ENCODE measurements at regions not wholly inside any gene's neighbourhood (a gene's known extent, or its start where the extent isn't known, plus 50 kb on each side); places are given as distances from the start of the nearest gene placed in this dataset.
A peak's percentile ranks its signal among the peaks of the same experiment; 100 is the strongest.

GRCh38 chr2:18503376-18504228 lies 56.9 kb downstream of the RDH14 start:
- intact Hi-C loops (cut with micrococcal nuclease): no loop called here
- no peak for DNase-seq
- ATAC-seq: no peak

DNA sequence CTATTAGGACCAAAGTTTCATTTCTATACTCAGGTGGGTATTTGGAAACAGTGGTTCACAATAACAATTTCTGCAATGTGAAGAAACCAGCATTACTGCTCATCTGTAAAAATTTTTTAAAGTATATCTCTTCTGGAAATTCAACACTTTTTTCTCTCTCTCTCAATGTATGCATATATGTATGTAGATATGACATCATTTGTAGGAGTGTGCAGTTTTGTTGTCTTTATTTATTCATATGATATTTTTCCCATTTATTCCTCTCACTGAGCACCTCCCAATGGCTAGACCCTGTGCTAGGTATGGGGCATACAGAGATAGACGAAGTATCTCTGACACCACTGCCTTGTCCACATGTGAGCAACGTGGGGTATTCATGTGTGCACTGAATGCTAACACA lies 58.3 kb downstream of the RDH14 start:
- no peak for ATAC-seq
- intact Hi-C loops (cut with micrococcal nuclease): no loop called here
- no peak for DNase-seq

- no peak for DNase-seq
- intact Hi-C loops (cut with micrococcal nuclease): no loop called here
- no peak for ATAC-seq
These were observed 58.7 kb downstream of the RDH14 start for GRCh38 chr2:18501729-18502128.

- ATAC-seq (no peak), DNase-seq (no peak)
- intact Hi-C loops (cut with micrococcal nuclease): no loop called here
These were observed 59.3 kb downstream of the RDH14 start for GRCh38 chr2:18501156-18501555.

DNA sequence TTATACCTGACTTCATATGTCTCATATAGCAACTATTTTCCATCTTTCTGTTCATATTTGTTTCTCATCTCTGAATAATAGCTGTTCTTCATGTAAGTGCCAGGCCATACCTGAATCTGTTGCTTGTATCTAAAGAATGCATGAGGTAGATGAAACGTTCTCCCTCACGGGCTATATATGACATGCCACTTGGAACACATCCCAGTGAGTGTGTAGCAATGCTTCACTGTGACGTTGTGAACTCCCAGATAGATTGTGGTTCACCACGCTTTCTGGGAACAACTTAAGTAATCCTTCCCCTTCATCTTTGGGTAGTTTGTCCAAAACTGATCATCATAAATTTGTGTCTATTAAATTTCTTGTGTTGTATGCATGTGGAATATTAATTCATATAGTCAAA lies 60.1 kb downstream of the RDH14 start:
- ATAC-seq (no peak), DNase-seq (no peak)
- intact Hi-C loops (cut with micrococcal nuclease): no loop called here

- intact Hi-C loops (cut with micrococcal nuclease): no loop called here
- DNase-seq: no peak
- no peak for ATAC-seq
These were observed 61.9 kb downstream of the RDH14 start for GRCh38 chr2:18498531-18498930.

DNA sequence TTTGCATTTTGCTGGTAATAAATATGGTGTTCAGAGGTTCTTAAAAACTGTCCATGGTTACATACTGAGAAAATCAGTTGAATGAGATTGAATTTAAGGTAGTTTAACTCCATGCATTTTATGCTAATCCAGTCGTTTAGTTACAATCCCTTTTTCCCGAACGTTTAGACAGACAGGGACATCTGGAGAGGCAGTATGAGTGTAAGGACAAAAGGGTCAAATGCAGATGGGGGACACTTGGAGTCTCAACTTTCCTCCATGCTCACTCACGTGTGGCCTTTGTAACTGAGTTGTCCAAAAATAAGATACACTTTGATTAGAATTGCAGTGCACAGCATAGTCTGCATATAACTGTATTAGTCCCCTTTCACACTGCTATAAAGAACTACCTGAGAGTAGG lies 63.9 kb downstream of the RDH14 start:
- intact Hi-C loops (cut with micrococcal nuclease): no loop called here
- no peak for DNase-seq
- ATAC-seq: no peak

DNA sequence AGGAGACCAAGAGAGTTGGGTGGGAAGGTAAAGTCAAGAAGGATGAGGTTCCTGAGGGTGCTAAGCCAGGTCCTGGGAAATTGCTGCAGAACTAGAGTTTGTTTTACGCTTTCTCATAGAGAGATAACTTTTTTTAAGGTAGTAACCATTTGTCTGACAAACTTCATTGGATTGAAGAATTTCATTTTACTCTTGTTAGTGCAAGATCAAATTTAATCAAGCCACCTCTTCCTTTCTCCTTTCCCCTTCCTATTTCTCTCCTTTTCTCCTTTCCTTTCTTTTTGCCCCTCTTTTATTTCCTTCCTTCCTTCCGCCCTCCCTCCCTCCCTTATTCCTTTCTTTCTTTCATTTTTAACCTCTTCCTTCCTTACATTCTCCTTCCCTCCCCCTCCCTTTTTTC lies 65.4 kb downstream of the RDH14 start:
- intact Hi-C loops (cut with micrococcal nuclease): no loop called here
- ATAC-seq (no peak), DNase-seq (no peak)

GRCh38 chr2:18492721-18493120 lies 67.7 kb downstream of the RDH14 start:
- ATAC-seq (no peak), DNase-seq (no peak)
- intact Hi-C loops (cut with micrococcal nuclease): no loop called here

GRCh38 chr2:18491577-18491976 lies 68.9 kb downstream of the RDH14 start:
- intact Hi-C loops (cut with micrococcal nuclease): no loop called here
- ATAC-seq (no peak), DNase-seq (no peak)

- ATAC-seq (no peak), DNase-seq (no peak)
- intact Hi-C loops (cut with micrococcal nuclease): no loop called here
These were observed 69.6 kb downstream of the RDH14 start for GRCh38 chr2:18490901-18491300.

GRCh38 chr2:18487106-18487913 lies 73.1 kb downstream of the RDH14 start:
- intact Hi-C loops (cut with micrococcal nuclease): no loop called here
- DNase-seq (no peak), ATAC-seq (no peak)

GRCh38 chr2:18484625-18485024 lies 75.8 kb downstream of the RDH14 start:
- intact Hi-C loops (cut with micrococcal nuclease): no loop called here
- no peak for ATAC-seq
- DNase-seq: no peak

- intact Hi-C loops (cut with micrococcal nuclease): no loop called here
- ATAC-seq (peak; percentile 74), DNase-seq (no peak)
These were observed 76.6 kb downstream of the RDH14 start for GRCh38 chr2:18483896-18484295.

GRCh38 chr2:18482666-18483065 lies 77.8 kb downstream of the RDH14 start:
- intact Hi-C loops (cut with micrococcal nuclease): no loop called here
- DNase-seq (no peak), ATAC-seq (no peak)

DNA sequence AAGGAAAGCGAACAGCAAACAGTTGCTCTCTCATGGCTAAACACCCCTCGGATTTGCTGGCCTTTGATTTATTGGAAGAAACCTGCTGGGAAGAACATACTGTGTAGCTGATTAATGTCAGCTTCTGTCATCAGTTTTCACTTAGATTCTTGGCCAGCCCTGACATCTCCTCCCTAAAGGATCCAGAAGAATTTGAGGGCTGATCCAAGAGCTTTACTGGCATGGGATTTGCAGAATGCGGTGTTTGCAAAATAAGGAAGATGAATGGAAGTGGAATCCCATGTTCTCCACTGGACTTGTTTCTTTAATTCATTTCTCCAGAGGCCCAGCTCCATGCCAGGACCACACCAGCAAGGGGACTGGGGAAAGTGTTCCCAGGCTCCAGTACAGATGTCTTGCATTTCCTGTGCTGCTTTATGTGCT lies 80.5 kb downstream of the RDH14 start:
- peak; percentile 88 for ATAC-seq
- DNase-seq: peak; percentile 51
- intact Hi-C loops (cut with micrococcal nuclease): no loop called here

DNA sequence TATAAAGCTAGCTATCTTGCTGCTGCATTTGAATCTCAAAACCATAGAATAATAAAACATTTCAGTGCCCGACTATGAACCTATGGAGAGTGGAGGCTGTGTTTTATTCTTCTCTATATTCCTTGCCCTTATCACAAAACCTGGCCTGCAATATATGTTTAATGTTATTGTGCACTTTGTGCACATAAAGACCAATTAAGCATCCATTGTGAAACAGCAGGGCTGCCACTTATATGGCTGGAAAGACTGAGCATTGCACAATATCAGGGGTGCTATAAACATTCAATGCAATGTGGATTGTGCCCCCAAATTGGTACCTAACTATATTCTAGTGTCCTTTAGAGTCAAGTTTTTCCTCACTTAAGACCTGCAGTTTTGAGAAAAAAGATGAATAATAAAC lies 83.2 kb downstream of the RDH14 start:
- ATAC-seq (no peak), DNase-seq (no peak)
- intact Hi-C loops (cut with micrococcal nuclease): no loop called here

DNA sequence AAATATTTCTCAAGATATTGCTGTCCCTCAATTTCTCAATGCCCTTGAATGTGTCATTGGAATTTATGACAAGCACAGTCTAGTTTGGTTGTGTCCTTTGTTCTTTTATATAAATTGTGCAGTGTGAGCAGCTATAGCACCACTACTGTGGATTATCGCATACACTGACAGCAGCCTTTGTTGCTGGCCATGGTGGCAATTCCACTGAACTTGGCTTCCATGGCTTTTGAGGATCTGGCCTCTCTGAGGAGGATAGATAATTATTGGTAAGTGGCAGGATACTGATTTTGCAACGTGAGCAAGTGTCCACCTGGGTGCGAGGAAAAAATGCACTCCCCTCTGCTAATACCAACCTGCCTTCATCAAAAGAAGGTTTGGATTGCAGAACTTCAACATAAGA lies 84.0 kb downstream of the RDH14 start:
- no peak for DNase-seq
- intact Hi-C loops (cut with micrococcal nuclease): no loop called here

GRCh38 chr2:18475884-18476283 lies 84.6 kb downstream of the RDH14 start:
- no peak for ATAC-seq
- intact Hi-C loops (cut with micrococcal nuclease): no loop called here

More for the DNA sequence above, 84.0 kb downstream of the RDH14 start:
- ATAC-seq: no peak

GRCh38 chr2:18474700-18475099 lies 85.8 kb downstream of the RDH14 start:
- no peak for DNase-seq
- ATAC-seq: no peak
- intact Hi-C loops (cut with micrococcal nuclease): no loop called here

More at GRCh38 chr2:18475884-18476283, 84.6 kb downstream of the RDH14 start:
- no peak for DNase-seq

All from left ventricle myocardium superior (tissue), 1 donor.